ENCODE measurements at regions not wholly inside any gene's neighbourhood (a gene's known extent, or its start where the extent isn't known, plus 50 kb on each side); places are given as distances from the start of the nearest gene placed in this dataset.

- Mint-ChIP-seq H3K4me3 (no peak overlapping the region), H3K27ac (no peak overlapping the region), H3K36me3 (no peaks in the 10 kb centered on the region), H3K4me1 (ENCODE audit: unreplicated experiment) (no peaks in the 10 kb centered on the region), H3K9me3 (no peaks in the 10 kb centered on the region), H3K27me3 (peaks cover 31% of the 10 kb centered on the region)
- no peak for DNase-seq (ENCODE audit: extremely low spot score, unreplicated experiment)
- no peak for TF ChIP-seq CTCF (conservative IDR thresholded peaks at IDR 0.05)
Measured at GRCh38 chr17:34110315-34110714, 144.8 kb upstream of the CCL2 start.

- H3K4me1 Mint-ChIP-seq (ENCODE audit: unreplicated experiment) = no peaks in the 10 kb centered on the region
- peaks cover 35% of the 10 kb centered on the region for H3K27me3 Mint-ChIP-seq
- H3K36me3 Mint-ChIP-seq = no peaks in the 10 kb centered on the region
- H3K4me3 Mint-ChIP-seq = no peak overlapping the region
- no peak overlapping the region for H3K27ac Mint-ChIP-seq
- no peaks in the 10 kb centered on the region for H3K9me3 Mint-ChIP-seq
- no peak for DNase-seq (ENCODE audit: extremely low spot score, unreplicated experiment)
- TF ChIP-seq CTCF (conservative IDR thresholded peaks at IDR 0.05) = no peak
Measured at GRCh38 chr17:34113089-34113488, 142.0 kb upstream of the CCL2 start.

GRCh38 chr17:34114174-34114573 lies 140.9 kb upstream of the CCL2 start:
- DNase-seq (ENCODE audit: extremely low spot score, unreplicated experiment) = no peak
- H3K4me3 Mint-ChIP-seq = no peak overlapping the region
- peaks cover 42% of the 10 kb centered on the region for H3K27me3 Mint-ChIP-seq
- H3K27ac Mint-ChIP-seq = no peak overlapping the region
- no peaks in the 10 kb centered on the region for H3K9me3 Mint-ChIP-seq
- no peaks in the 10 kb centered on the region for H3K4me1 Mint-ChIP-seq (ENCODE audit: unreplicated experiment)
- H3K36me3 Mint-ChIP-seq = no peaks in the 10 kb centered on the region
- TF ChIP-seq CTCF (conservative IDR thresholded peaks at IDR 0.05) = no peak

- DNase-seq (ENCODE audit: extremely low spot score, unreplicated experiment) = no peak
- H3K4me3 Mint-ChIP-seq = no peak overlapping the region
- peaks cover 42% of the 10 kb centered on the region for H3K27me3 Mint-ChIP-seq
- no peaks in the 10 kb centered on the region for H3K36me3 Mint-ChIP-seq
- no peaks in the 10 kb centered on the region for H3K4me1 Mint-ChIP-seq (ENCODE audit: unreplicated experiment)
- no peak for TF ChIP-seq CTCF (conservative IDR thresholded peaks at IDR 0.05)
- no peak overlapping the region for H3K27ac Mint-ChIP-seq
- no peaks in the 10 kb centered on the region for H3K9me3 Mint-ChIP-seq
Measured at GRCh38 chr17:34116306-34116705, 138.8 kb upstream of the CCL2 start.

- Mint-ChIP-seq H3K4me3 (no peak overlapping the region), H3K36me3 (no peaks in the 10 kb centered on the region), H3K4me1 (ENCODE audit: unreplicated experiment) (no peaks in the 10 kb centered on the region), H3K9me3 (no peaks in the 10 kb centered on the region), H3K27me3 (peaks cover 45% of the 10 kb centered on the region), H3K27ac (no peak overlapping the region)
- no peak for TF ChIP-seq CTCF (conservative IDR thresholded peaks at IDR 0.05)
- no peak for DNase-seq (ENCODE audit: extremely low spot score, unreplicated experiment)
Measured at GRCh38 chr17:34117332-34117731, 137.8 kb upstream of the CCL2 start.

GRCh38 chr17:34117811-34118210 lies 137.3 kb upstream of the CCL2 start:
- no peaks in the 10 kb centered on the region for H3K4me1 Mint-ChIP-seq (ENCODE audit: unreplicated experiment)
- no peaks in the 10 kb centered on the region for H3K9me3 Mint-ChIP-seq
- no peak overlapping the region for H3K27ac Mint-ChIP-seq
- TF ChIP-seq CTCF (conservative IDR thresholded peaks at IDR 0.05) = no peak
- no peak overlapping the region for H3K4me3 Mint-ChIP-seq
- DNase-seq (ENCODE audit: extremely low spot score, unreplicated experiment) = no peak
- H3K36me3 Mint-ChIP-seq = no peaks in the 10 kb centered on the region
- peaks cover 44% of the 10 kb centered on the region for H3K27me3 Mint-ChIP-seq
